HepG2 (cell line): ENCODE measurements at regions not wholly inside any gene's neighbourhood (a gene's known extent, or its start where the extent isn't known, plus 50 kb on each side); places are given as distances from the start of the nearest gene placed in this dataset.

Source experiments
- ATAC-seq: fragments of 200-7000 bp; cut with Tn5 transposase; 3 replicates; pipeline ENCODE4 v1.9.1; 2020; ENCODE audit warnings: mild to moderate bottlenecking, moderate library complexity
- BruUV-seq: library from RNA; stranded (reverse); fragments of 400-500 nt; replicated peaks from 2 replicates; lab custom pipeline; 2021; lab: Mats Ljungman, UMichigan
- CTCF ChIA-PET: fragments of 300-600 bp; formaldehyde crosslinking; extraction: SDS; loops from one replicate; lab custom pipeline; 2021; ENCODE audit warnings: low total read pairs, inconsistent platforms, low intra/inter-chr PET ratio; lab: Yijun Ruan, JAX
- POLR2A ChIA-PET: fragments of 350-600 bp; sonication (Branson Sonifier 250); formaldehyde crosslinking; loops from one replicate; lab custom pipeline; 2020; ENCODE audit warnings: antibody characterized with exemption, inconsistent platforms; lab: Yijun Ruan, JAX
- DNase-seq: peaks from one replicate; pipeline ENCODE4 v3.0.0-alpha.2; 2015; ENCODE audit warnings: low spot score
- FAIRE-seq: peaks from 3 replicates; lab custom pipeline; 2011; peaks lifted over from hg19 to GRCh38; lab: Jason Lieb, UNC
- H2AFZ ChIP-seq: one replicate; pipeline ENCODE4 v1.6.1; 2011; ENCODE audit warnings: low read length, inconsistent platforms
- H3K27ac ChIP-seq: fragments of 300-600 bp; 3 replicates; pipeline ENCODE4 v1.8.0; 2011; ENCODE audit warnings: mixed run types, mild to moderate bottlenecking, mixed read lengths, low read length, inconsistent platforms; ENCODE audit not compliant: insufficient read depth; ENCODE audit errors: extremely low read length
- H3K27me3 ChIP-seq, 2 experiments: fragments of 200-600 bp in 1 of 2; 2 replicates in 1 of 2; 3 replicates in 1 of 2; pipeline versions ENCODE4 v1.6.0 to v1.8.0; 2011; ENCODE audit warnings: low read length in 2 of 2, mild to moderate bottlenecking in 2 of 2, moderate library complexity in 2 of 2, inconsistent platforms in 1 of 2; ENCODE audit not compliant: insufficient read depth in 2 of 2, control insufficient read depth in 1 of 2
- H3K36me3 ChIP-seq, 2 experiments: fragments of 200-600 bp in 1 of 2; replicated peaks in 1 of 2; 2 replicates in 1 of 2; 3 replicates in 1 of 2; pipeline versions ENCODE4 v1.5.1 to v1.8.0; 2011; ENCODE audit warnings: low read length in 2 of 2, inconsistent platforms in 1 of 2; ENCODE audit not compliant: insufficient read depth in 2 of 2, control insufficient read depth in 1 of 2
- H3K4me1 ChIP-seq: 2 replicates; pipeline ENCODE4 v1.5.1; 2012; ENCODE audit warnings: low read length, inconsistent platforms; ENCODE audit not compliant: insufficient read depth
- H3K4me2 ChIP-seq: 2 replicates; pipeline ENCODE4 v1.6.0; 2011; ENCODE audit warnings: low read depth, low read length, inconsistent platforms
- H3K4me3 ChIP-seq, 3 experiments: fragments of 200-600 bp in 1 of 3; sonication (generic), shearing (Covaris generic) in 1 of 3; replicated peaks in 1 of 3; 2 replicates each; pipeline ENCODE4 v1.5.1; 2011 to 2016; ENCODE audit warnings: low read length in 3 of 3, inconsistent platforms in 2 of 3, low read depth in 2 of 3, mild to moderate bottlenecking in 2 of 3, control low read depth in 1 of 3, mixed read lengths in 1 of 3; ENCODE audit not compliant: insufficient read depth in 1 of 3
- H3K79me2 ChIP-seq: one replicate; pipeline ENCODE4 v1.6.1; 2011; ENCODE audit warnings: low read length, inconsistent platforms; ENCODE audit not compliant: insufficient read depth
- H3K9ac ChIP-seq: 2 replicates; pipeline ENCODE4 v1.6.0; 2011; ENCODE audit warnings: mild to moderate bottlenecking, low read depth, low read length, inconsistent platforms; ENCODE audit not compliant: insufficient read depth
- H3K9me3 ChIP-seq: 2 replicates; pipeline ENCODE4 v1.5.1; 2012; ENCODE audit warnings: mild to moderate bottlenecking, low read length
- H4K20me1 ChIP-seq: 2 replicates; pipeline ENCODE4 v1.6.0; 2011; ENCODE audit warnings: inconsistent platforms, mild to moderate bottlenecking, low read length, moderate library complexity; ENCODE audit not compliant: insufficient read depth
- ATAD3A ChIP-seq: sonication (generic); formaldehyde crosslinking; IDR thresholded peaks from 2 replicates; pipeline ENCODE4 v1.4.0; 2020; ENCODE audit warnings: missing genetic modification reagents
- MXD4 ChIP-seq: IDR thresholded peaks from 2 replicates; pipeline ENCODE4 v1.6.1; 2016; ENCODE audit warnings: mild to moderate bottlenecking, missing biosample characterization, missing genetic modification reagents
- NBN ChIP-seq: fragments of 450-650 bp; conservative IDR thresholded peaks from 2 replicates; pipeline ENCODE4 v1.6.1; 2017
- NCOA2 ChIP-seq: sonication (generic); formaldehyde crosslinking; IDR thresholded peaks from 2 replicates; pipeline ENCODE4 v1.8.0; 2022; ENCODE audit warnings: inconsistent platforms
- NFE2L2 ChIP-seq: fragments of 150-350 bp; IDR thresholded peaks from 2 replicates; pipeline ENCODE4 v1.6.1; 2014; ENCODE audit warnings: low read length
- PAXIP1 ChIP-seq: sonication (generic); formaldehyde crosslinking; conservative IDR thresholded peaks from 2 replicates; pipeline ENCODE4 v1.4.0; 2020; ENCODE audit warnings: mild to moderate bottlenecking, missing genetic modification reagents, moderate library complexity
- PRMT3 ChIP-seq: sonication (generic); formaldehyde crosslinking; IDR thresholded peaks from 2 replicates; pipeline ENCODE4 v1.8.1; 2022; ENCODE audit warnings: low read depth, mild to moderate bottlenecking, moderate library complexity, missing genetic modification reagents, borderline replicate concordance
- ZNF225 ChIP-seq: sonication (generic); formaldehyde crosslinking; IDR thresholded peaks from 2 replicates; pipeline ENCODE4 v1.4.0; 2020; ENCODE audit warnings: mild to moderate bottlenecking, missing genetic modification reagents
- ZNF782 ChIP-seq: sonication (generic); formaldehyde crosslinking; IDR thresholded peaks from 2 replicates; pipeline ENCODE4 v1.4.0; 2020; ENCODE audit warnings: missing genetic modification reagents, mild to moderate bottlenecking, borderline replicate concordance
- ZSCAN21 ChIP-seq: sonication (generic); formaldehyde crosslinking; IDR thresholded peaks from 2 replicates; pipeline ENCODE4 v1.8.0; 2022; ENCODE audit warnings: mild to moderate bottlenecking, missing genetic modification reagents, moderate library complexity, borderline replicate concordance
- WGBS: methylation state at CpG from one replicate; pipeline ENCODE4 v1.1.6; 2017; ENCODE audit warnings: low lambda C conversion rate; 5-methylcytosine and 5-hydroxymethylcytosine counted together
- in situ Hi-C: cut with HindIII; loops from 2 replicates; pipeline ENCODE4 v1.10.0; 2017; ENCODE audit warnings: low pct_unique_long_range_greater_than_20kb; ENCODE audit not compliant: extremely low pct_ligation_motif_present
- intact Hi-C: fragments of 100-400 bp; cut with micrococcal nuclease; formaldehyde crosslinking; loops from one replicate; pipeline ENCODE4 v1.10.0; 2022; ENCODE audit not compliant: unreplicated experiment
- TF ChIP-seq, protein P1 (sequence below): IDR thresholded peaks from 2 replicates; pipeline ENCODE4 v1.6.1; 2016; ENCODE audit warnings: mild to moderate bottlenecking, missing biosample characterization, missing genetic modification reagents
- TF ChIP-seq, protein P2 (sequence below): sonication (generic); formaldehyde crosslinking; IDR thresholded peaks from 2 replicates; pipeline ENCODE4 v1.4.0; 2020; ENCODE audit warnings: mild to moderate bottlenecking, missing genetic modification reagents

DNA sequence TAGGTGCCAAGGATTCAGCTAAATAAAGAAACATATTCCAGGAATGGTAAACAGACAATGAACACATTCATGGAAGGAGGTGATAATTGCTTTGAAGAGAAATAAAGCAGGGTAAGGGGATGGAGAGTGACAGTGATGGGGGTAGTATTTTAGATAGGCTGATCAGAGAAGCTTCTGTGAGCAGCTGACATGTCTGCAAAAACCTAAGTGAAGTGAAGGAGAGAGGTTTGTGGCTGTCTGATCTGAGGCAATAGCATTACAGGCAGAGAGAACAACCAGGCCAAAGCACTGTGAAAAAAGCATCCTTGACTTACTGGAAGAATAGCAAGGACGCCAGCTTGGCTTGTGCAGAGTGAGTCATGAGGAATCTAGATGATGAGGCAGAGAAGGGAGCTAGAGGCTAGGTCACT, 271.9 kb upstream of the GATB start:
- no peak for DNase-seq
- ChIA-PET CTCF (no interaction called here), POLR2A (no interaction called here)
- H3K79me2 ChIP-seq: no peaks in the 10 kb centered on the region
- no peak overlapping the region for H3K4me2 ChIP-seq
- intact Hi-C loops (no loop called here), in situ Hi-C loops (no loop called here)
- no peaks in the 10 kb centered on the region for H4K20me1 ChIP-seq
- no peaks in the 10 kb centered on the region for H3K9me3 ChIP-seq
- H3K9ac ChIP-seq: no peak overlapping the region
- H3K4me3 ChIP-seq: no peak overlapping the region
- no TSS peak for BruUV-seq
- H3K27ac ChIP-seq: no peak overlapping the region
- FAIRE-seq: no peak
- 0% methylated on average over 1 of the region's 1 CpG for WGBS
- no peak overlapping the region for H2AFZ ChIP-seq
- no peaks in the 10 kb centered on the region for H3K4me1 ChIP-seq
- no peaks in the 10 kb centered on the region for H3K27me3 ChIP-seq
- no peak for ATAC-seq
- H3K36me3 ChIP-seq: no peaks in the 10 kb centered on the region
- TF ChIP-seq ZNF782 (CRISPR knock-in tag) (no peak), ZSCAN21 (no peak), MXD4 (no peak), ZNF225 (no peak), PAXIP1 (no peak), NBN (no peak), ATAD3A (CRISPR knock-in tag) (no peak), NCOA2 (no peak), PRMT3 (CRISPR knock-in tag) (no peak), NFE2L2 (no peak)
- TF ChIP-seq, protein P1, sequence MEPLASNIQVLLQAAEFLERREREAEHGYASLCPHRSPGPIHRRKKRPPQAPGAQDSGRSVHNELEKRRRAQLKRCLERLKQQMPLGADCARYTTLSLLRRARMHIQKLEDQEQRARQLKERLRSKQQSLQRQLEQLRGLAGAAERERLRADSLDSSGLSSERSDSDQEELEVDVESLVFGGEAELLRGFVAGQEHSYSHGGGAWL (CRISPR knock-in tag): no peak
- TF ChIP-seq, protein P2, sequence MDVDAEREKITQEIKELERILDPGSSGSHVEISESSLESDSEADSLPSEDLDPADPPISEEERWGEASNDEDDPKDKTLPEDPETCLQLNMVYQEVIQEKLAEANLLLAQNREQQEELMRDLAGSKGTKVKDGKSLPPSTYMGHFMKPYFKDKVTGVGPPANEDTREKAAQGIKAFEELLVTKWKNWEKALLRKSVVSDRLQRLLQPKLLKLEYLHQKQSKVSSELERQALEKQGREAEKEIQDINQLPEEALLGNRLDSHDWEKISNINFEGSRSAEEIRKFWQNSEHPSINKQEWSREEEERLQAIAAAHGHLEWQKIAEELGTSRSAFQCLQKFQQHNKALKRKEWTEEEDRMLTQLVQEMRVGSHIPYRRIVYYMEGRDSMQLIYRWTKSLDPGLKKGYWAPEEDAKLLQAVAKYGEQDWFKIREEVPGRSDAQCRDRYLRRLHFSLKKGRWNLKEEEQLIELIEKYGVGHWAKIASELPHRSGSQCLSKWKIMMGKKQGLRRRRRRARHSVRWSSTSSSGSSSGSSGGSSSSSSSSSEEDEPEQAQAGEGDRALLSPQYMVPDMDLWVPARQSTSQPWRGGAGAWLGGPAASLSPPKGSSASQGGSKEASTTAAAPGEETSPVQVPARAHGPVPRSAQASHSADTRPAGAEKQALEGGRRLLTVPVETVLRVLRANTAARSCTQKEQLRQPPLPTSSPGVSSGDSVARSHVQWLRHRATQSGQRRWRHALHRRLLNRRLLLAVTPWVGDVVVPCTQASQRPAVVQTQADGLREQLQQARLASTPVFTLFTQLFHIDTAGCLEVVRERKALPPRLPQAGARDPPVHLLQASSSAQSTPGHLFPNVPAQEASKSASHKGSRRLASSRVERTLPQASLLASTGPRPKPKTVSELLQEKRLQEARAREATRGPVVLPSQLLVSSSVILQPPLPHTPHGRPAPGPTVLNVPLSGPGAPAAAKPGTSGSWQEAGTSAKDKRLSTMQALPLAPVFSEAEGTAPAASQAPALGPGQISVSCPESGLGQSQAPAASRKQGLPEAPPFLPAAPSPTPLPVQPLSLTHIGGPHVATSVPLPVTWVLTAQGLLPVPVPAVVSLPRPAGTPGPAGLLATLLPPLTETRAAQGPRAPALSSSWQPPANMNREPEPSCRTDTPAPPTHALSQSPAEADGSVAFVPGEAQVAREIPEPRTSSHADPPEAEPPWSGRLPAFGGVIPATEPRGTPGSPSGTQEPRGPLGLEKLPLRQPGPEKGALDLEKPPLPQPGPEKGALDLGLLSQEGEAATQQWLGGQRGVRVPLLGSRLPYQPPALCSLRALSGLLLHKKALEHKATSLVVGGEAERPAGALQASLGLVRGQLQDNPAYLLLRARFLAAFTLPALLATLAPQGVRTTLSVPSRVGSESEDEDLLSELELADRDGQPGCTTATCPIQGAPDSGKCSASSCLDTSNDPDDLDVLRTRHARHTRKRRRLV: no peak
